Keratinocyte (primary cell): ENCODE measurements at regions not wholly inside any gene's neighbourhood (a gene's known extent, or its start where the extent isn't known, plus 50 kb on each side); places are given as distances from the start of the nearest gene placed in this dataset.

Experiments
- DNase-seq: peaks from one replicate; pipeline ENCODE4 v3.0.0-alpha.2; 2011; ENCODE audit warnings: low read depth, missing footprints, low spot score
- FAIRE-seq: peaks from 2 replicates; lab custom pipeline; 2011; peaks lifted over from hg19 to GRCh38; lab: Jason Lieb, UNC
- H2AFZ ChIP-seq: 2 replicates; pipeline ENCODE4 v1.6.0; 2012; ENCODE audit warnings: low read length, control low read depth, inconsistent platforms; ENCODE audit not compliant: control insufficient read depth
- H3K27ac ChIP-seq: 2 replicates; pipeline ENCODE4 v1.5.1; 2011; ENCODE audit warnings: low read length; ENCODE audit not compliant: control insufficient read depth, insufficient read depth
- H3K27me3 ChIP-seq: 3 replicates; pipeline ENCODE4 v1.6.0; 2011; ENCODE audit warnings: low read length; ENCODE audit not compliant: control insufficient read depth, insufficient read depth; ENCODE audit errors: extremely low read depth
- H3K36me3 ChIP-seq, 2 experiments: 2 replicates in 1 of 2; 3 replicates in 1 of 2; pipeline ENCODE4 v1.5.1; 2011; ENCODE audit warnings: low read length in 2 of 2, mild to moderate bottlenecking in 1 of 2; ENCODE audit not compliant: control insufficient read depth in 2 of 2, insufficient read depth in 2 of 2; ENCODE audit errors: extremely low read depth in 1 of 2
- H3K4me1 ChIP-seq: 3 replicates; pipeline ENCODE4 v1.5.1; 2011; ENCODE audit warnings: low read length; ENCODE audit not compliant: control insufficient read depth, insufficient read depth; ENCODE audit errors: extremely low read depth
- H3K4me2 ChIP-seq: 3 replicates; pipeline ENCODE4 v1.6.0; 2011; ENCODE audit warnings: low read depth, low read length; ENCODE audit not compliant: control insufficient read depth, insufficient read depth; ENCODE audit errors: extremely low read depth
- H3K4me3 ChIP-seq, 3 experiments: fragments of 200-600 bp in 1 of 3; sonication (generic) in 1 of 3; 2 replicates in 2 of 3; 3 replicates in 1 of 3; pipeline ENCODE4 v1.5.1; 2011 to 2016; ENCODE audit warnings: low read length in 3 of 3, mild to moderate bottlenecking in 3 of 3, control low read depth in 2 of 3, inconsistent platforms in 1 of 3, low read depth in 1 of 3, mixed read lengths in 1 of 3, mixed run types in 1 of 3, moderate library complexity in 1 of 3; ENCODE audit not compliant: control insufficient read depth in 2 of 3, insufficient read depth in 2 of 3; ENCODE audit errors: extremely low read depth in 1 of 3
- H3K79me2 ChIP-seq: 2 replicates; pipeline ENCODE4 v1.6.0; 2012; ENCODE audit warnings: low read length; ENCODE audit not compliant: control insufficient read depth, insufficient read depth
- H3K9ac ChIP-seq: 3 replicates; pipeline ENCODE4 v1.6.0; 2011; ENCODE audit warnings: low read length; ENCODE audit not compliant: control insufficient read depth, insufficient read depth; ENCODE audit errors: extremely low read depth
- H3K9me1 ChIP-seq: 3 replicates; pipeline ENCODE4 v1.6.0; 2011; ENCODE audit warnings: low read length; ENCODE audit not compliant: control insufficient read depth, insufficient read depth; ENCODE audit errors: extremely low read depth
- H3K9me3 ChIP-seq: 2 replicates; pipeline ENCODE4 v1.5.1; 2012; ENCODE audit warnings: low read depth, low read length; ENCODE audit not compliant: control insufficient read depth
- H4K20me1 ChIP-seq: 3 replicates; pipeline ENCODE4 v1.6.0; 2011; ENCODE audit warnings: low read length; ENCODE audit not compliant: control insufficient read depth, insufficient read depth; ENCODE audit errors: extremely low read depth
- CTCF ChIP-seq, 3 experiments: IDR thresholded peaks in 1 of 3; conservative IDR thresholded peaks in 1 of 3; optimal IDR thresholded peaks in 1 of 3; 2 replicates in 2 of 3; 3 replicates in 1 of 3; pipeline versions ENCODE3 to v1.5.1; 2011; ENCODE audit warnings: low read length in 3 of 3, mild to moderate bottlenecking in 3 of 3, moderate library complexity in 2 of 3, control low read depth in 1 of 3, inconsistent platforms in 1 of 3; ENCODE audit not compliant: insufficient read depth in 2 of 3; ENCODE audit errors: extremely low read depth in 1 of 3
- EZH2 ChIP-seq: IDR thresholded peaks from one replicate; pipeline ENCODE4 v1.6.1; 2012; ENCODE audit warnings: inconsistent platforms, mild to moderate bottlenecking, low read length, moderate library complexity
- dilution Hi-C: fragments of 300-500 bp; cut with MboI; formaldehyde crosslinking; loops from one replicate; pipeline ENCODE4 v1.7.0; 2020; ENCODE audit warnings: low sequenced_read_pairs; ENCODE audit not compliant: extremely low pct_ligation_motif_present

GRCh38 chr13:89363144-89363543 is 1692.0 kb downstream of the SLITRK5 start:
- Histone ChIP-seq H3K4me3 (no peak overlapping the region), H3K27me3 (no peaks in the 10 kb centered on the region), H3K4me1 (no peaks in the 10 kb centered on the region), H3K27ac (no peak overlapping the region), H3K9ac (no peak overlapping the region), H3K4me2 (no peak overlapping the region), H3K36me3 (no peaks in the 10 kb centered on the region), H3K9me3 (no peaks in the 10 kb centered on the region), H4K20me1 (no peaks in the 10 kb centered on the region), H3K79me2 (no peaks in the 10 kb centered on the region), H2AFZ (no peak overlapping the region), H3K9me1 (no peaks in the 10 kb centered on the region)
- FAIRE-seq (no peak), DNase-seq (no peak)
- dilution Hi-C loops: no loop called here
- TF ChIP-seq CTCF (optimal IDR thresholded peaks at IDR 0.05 in 1 of 3, IDR thresholded peaks at IDR 0.05 in 1 of 3, conservative IDR thresholded peaks at IDR 0.05 in 1 of 3; ENCODE audit: extremely low read depth in 1 of 3, insufficient read depth in 2 of 3, low read length in 3 of 3): no peak
- TF ChIP-seq EZH2: no peak

- DNase-seq: no peak
- H3K4me1 ChIP-seq: peaks cover 7% of the 10 kb centered on the region
- no peak overlapping the region for H3K9ac ChIP-seq
- no peak overlapping the region for H3K27ac ChIP-seq
- no peaks in the 10 kb centered on the region for H3K27me3 ChIP-seq
- no peaks in the 10 kb centered on the region for H4K20me1 ChIP-seq
- no peaks in the 10 kb centered on the region for H3K79me2 ChIP-seq
- no peak for FAIRE-seq
- H3K4me3 ChIP-seq: no peak overlapping the region
- no peaks in the 10 kb centered on the region for H3K36me3 ChIP-seq
- TF ChIP-seq CTCF (optimal IDR thresholded peaks at IDR 0.05 in 1 of 3, IDR thresholded peaks at IDR 0.05 in 1 of 3, conservative IDR thresholded peaks at IDR 0.05 in 1 of 3; ENCODE audit: extremely low read depth in 1 of 3, insufficient read depth in 2 of 3, low read length in 3 of 3) (no peak), EZH2 (no peak)
- no peak overlapping the region for H3K4me2 ChIP-seq
- no peaks in the 10 kb centered on the region for H3K9me1 ChIP-seq
- dilution Hi-C loops: no loop called here
- no peak overlapping the region for H2AFZ ChIP-seq
- H3K9me3 ChIP-seq: no peaks in the 10 kb centered on the region
Measured at GRCh38 chr13:89372193-89372592, 1701.0 kb downstream of the SLITRK5 start.
